ENCODE measurements at regions not wholly inside any gene's neighbourhood (a gene's known extent, or its start where the extent isn't known, plus 50 kb on each side); places are given as distances from the start of the nearest gene placed in this dataset.

- Histone ChIP-seq H3K27me3 (ENCODE audit: insufficient read depth, low read length) (no peaks in the 10 kb centered on the region), H3K36me3 (ENCODE audit: insufficient read depth, low read length) (no peaks in the 10 kb centered on the region), H2AFZ (ENCODE audit: low read length, unreplicated experiment) (no peak overlapping the region), H3K27ac (ENCODE audit: low read depth, low read length) (peak overlapping the region; percentile 85), H3K4me3 (ENCODE audit: low read depth, low read length) (no peak overlapping the region), H3K4me1 (ENCODE audit: control insufficient read depth, insufficient read depth, low read length, unreplicated experiment) (peaks cover 56% of the 10 kb centered on the region), H3K79me2 (ENCODE audit: control insufficient read depth, insufficient read depth, low read length, unreplicated experiment) (no peaks in the 10 kb centered on the region)
These were observed 637.8 kb upstream of the KLF12 start for GRCh38 chr13:74771964-74772363.

DNA sequence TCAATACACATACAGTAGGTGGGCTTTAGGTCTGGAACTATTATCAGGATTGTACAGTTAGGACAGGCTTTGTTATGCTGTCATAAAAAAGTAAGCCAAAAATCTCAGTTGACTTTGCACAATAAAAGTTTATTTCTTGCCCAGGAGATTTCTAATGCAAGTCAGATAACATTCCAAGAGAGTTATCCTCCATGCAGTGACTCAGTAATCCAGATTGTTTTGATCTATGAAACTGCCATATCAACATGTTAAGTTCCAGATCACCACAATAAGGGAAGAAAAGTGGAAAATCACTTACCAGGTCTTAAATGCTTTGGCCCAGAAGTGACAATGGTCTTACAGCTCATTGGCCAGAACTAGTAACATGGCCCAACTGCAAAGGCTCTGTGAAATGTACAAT lies 636.2 kb upstream of the KLF12 start:
- Histone ChIP-seq H2AFZ (ENCODE audit: low read length, unreplicated experiment) (peak overlapping the region; percentile 21), H3K4me3 (ENCODE audit: low read depth, low read length) (no peak overlapping the region), H3K27ac (ENCODE audit: low read depth, low read length) (peak overlapping the region; percentile 85), H3K27me3 (ENCODE audit: insufficient read depth, low read length) (no peaks in the 10 kb centered on the region), H3K36me3 (ENCODE audit: insufficient read depth, low read length) (no peaks in the 10 kb centered on the region), H3K79me2 (ENCODE audit: control insufficient read depth, insufficient read depth, low read length, unreplicated experiment) (no peaks in the 10 kb centered on the region), H3K4me1 (ENCODE audit: control insufficient read depth, insufficient read depth, low read length, unreplicated experiment) (peaks cover 56% of the 10 kb centered on the region)

GRCh38 chr13:74769333-74769732 lies 635.1 kb upstream of the KLF12 start:
- Histone ChIP-seq H3K27ac (ENCODE audit: low read depth, low read length) (peak overlapping the region; percentile 85), H3K27me3 (ENCODE audit: insufficient read depth, low read length) (no peaks in the 10 kb centered on the region), H3K36me3 (ENCODE audit: insufficient read depth, low read length) (no peaks in the 10 kb centered on the region), H3K4me3 (ENCODE audit: low read depth, low read length) (no peak overlapping the region), H3K79me2 (ENCODE audit: control insufficient read depth, insufficient read depth, low read length, unreplicated experiment) (no peaks in the 10 kb centered on the region), H2AFZ (ENCODE audit: low read length, unreplicated experiment) (no peak overlapping the region), H3K4me1 (ENCODE audit: control insufficient read depth, insufficient read depth, low read length, unreplicated experiment) (peaks cover 51% of the 10 kb centered on the region)

DNA sequence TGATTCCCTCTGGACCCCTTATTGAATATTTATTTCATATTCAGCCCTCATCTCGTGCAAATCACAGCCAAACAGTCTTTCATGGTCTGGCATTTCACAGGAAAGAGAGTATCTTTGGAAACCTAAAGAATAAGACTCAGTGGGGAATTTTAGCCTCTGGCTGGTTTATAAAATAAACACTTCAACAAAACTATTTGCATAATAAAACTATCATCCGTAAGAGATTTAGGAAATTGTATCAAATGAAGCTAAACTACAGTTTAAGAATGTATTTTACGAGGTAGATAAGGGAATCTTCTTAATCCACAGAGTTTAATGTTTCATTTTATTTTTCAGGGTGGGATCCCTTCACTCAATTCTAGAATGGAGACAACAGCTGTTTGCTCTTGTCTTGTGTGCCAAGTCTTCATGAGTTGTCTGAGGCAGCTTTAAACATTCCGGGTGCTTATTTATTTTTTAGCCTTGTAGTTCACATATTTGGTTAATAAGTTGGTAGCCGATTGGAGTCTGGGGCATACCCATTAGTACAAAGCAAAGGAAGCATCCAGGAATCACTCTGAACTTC lies 634.4 kb upstream of the KLF12 start:
- Histone ChIP-seq H3K4me1 (ENCODE audit: control insufficient read depth, insufficient read depth, low read length, unreplicated experiment) (peaks cover 45% of the 10 kb centered on the region), H2AFZ (ENCODE audit: low read length, unreplicated experiment) (no peak overlapping the region), H3K36me3 (ENCODE audit: insufficient read depth, low read length) (no peaks in the 10 kb centered on the region), H3K27ac (ENCODE audit: low read depth, low read length) (no peak overlapping the region), H3K79me2 (ENCODE audit: control insufficient read depth, insufficient read depth, low read length, unreplicated experiment) (no peaks in the 10 kb centered on the region), H3K4me3 (ENCODE audit: low read depth, low read length) (no peak overlapping the region), H3K27me3 (ENCODE audit: insufficient read depth, low read length) (no peaks in the 10 kb centered on the region)

- H3K4me1 ChIP-seq (ENCODE audit: control insufficient read depth, insufficient read depth, low read length, unreplicated experiment) = peaks cover 30% of the 10 kb centered on the region
- H3K27me3 ChIP-seq (ENCODE audit: insufficient read depth, low read length) = no peaks in the 10 kb centered on the region
These were observed 632.8 kb upstream of the KLF12 start for GRCh38 chr13:74767050-74767449.

GRCh38 chr13:74765955-74766354 lies 631.8 kb upstream of the KLF12 start:
- no peaks in the 10 kb centered on the region for H3K36me3 ChIP-seq (ENCODE audit: insufficient read depth, low read length)
- peaks cover 22% of the 10 kb centered on the region for H3K4me1 ChIP-seq (ENCODE audit: control insufficient read depth, insufficient read depth, low read length, unreplicated experiment)
- no peaks in the 10 kb centered on the region for H3K27me3 ChIP-seq (ENCODE audit: insufficient read depth, low read length)
- no peak overlapping the region for H2AFZ ChIP-seq (ENCODE audit: low read length, unreplicated experiment)
- H3K4me3 ChIP-seq (ENCODE audit: low read depth, low read length) = no peak overlapping the region
- no peak overlapping the region for H3K27ac ChIP-seq (ENCODE audit: low read depth, low read length)
- no peaks in the 10 kb centered on the region for H3K79me2 ChIP-seq (ENCODE audit: control insufficient read depth, insufficient read depth, low read length, unreplicated experiment)

More at GRCh38 chr13:74767050-74767449, 632.8 kb upstream of the KLF12 start:
- Histone ChIP-seq H3K4me3 (ENCODE audit: low read depth, low read length) (no peak overlapping the region), H3K79me2 (ENCODE audit: control insufficient read depth, insufficient read depth, low read length, unreplicated experiment) (no peaks in the 10 kb centered on the region), H2AFZ (ENCODE audit: low read length, unreplicated experiment) (no peak overlapping the region), H3K27ac (ENCODE audit: low read depth, low read length) (no peak overlapping the region), H3K36me3 (ENCODE audit: insufficient read depth, low read length) (no peaks in the 10 kb centered on the region)

- no peak overlapping the region for H3K27ac ChIP-seq (ENCODE audit: low read depth, low read length)
- no peak overlapping the region for H2AFZ ChIP-seq (ENCODE audit: low read length, unreplicated experiment)
- H3K27me3 ChIP-seq (ENCODE audit: insufficient read depth, low read length) = no peaks in the 10 kb centered on the region
- no peaks in the 10 kb centered on the region for H3K36me3 ChIP-seq (ENCODE audit: insufficient read depth, low read length)
- H3K4me1 ChIP-seq (ENCODE audit: control insufficient read depth, insufficient read depth, low read length, unreplicated experiment) = no peaks in the 10 kb centered on the region
- H3K79me2 ChIP-seq (ENCODE audit: control insufficient read depth, insufficient read depth, low read length, unreplicated experiment) = no peaks in the 10 kb centered on the region
- H3K4me3 ChIP-seq (ENCODE audit: low read depth, low read length) = no peak overlapping the region
These were observed 627.9 kb upstream of the KLF12 start for GRCh38 chr13:74761801-74762757.

DNA sequence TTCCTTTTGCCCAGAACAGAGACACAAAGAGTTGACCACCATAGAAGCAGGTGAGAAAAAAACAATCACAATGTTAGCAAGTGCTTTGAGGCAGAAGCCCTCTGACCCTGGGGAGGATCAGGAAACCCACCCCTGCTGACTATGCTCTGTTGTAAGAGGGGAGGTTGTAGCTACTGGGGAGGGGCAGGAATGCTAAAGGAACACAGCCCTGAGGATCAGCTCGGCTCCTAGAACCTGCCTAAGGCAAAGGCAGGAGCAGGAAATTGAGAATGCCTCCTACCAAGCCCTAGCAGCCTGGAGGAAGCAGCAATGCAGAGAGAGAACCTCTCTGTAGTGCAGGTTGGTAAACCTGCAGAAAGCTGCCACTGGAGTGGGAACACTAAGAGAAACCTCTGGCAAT lies 624.0 kb upstream of the KLF12 start:
- Histone ChIP-seq H3K27ac (ENCODE audit: low read depth, low read length) (no peak overlapping the region), H3K4me3 (ENCODE audit: low read depth, low read length) (no peak overlapping the region), H3K36me3 (ENCODE audit: insufficient read depth, low read length) (no peaks in the 10 kb centered on the region), H3K4me1 (ENCODE audit: control insufficient read depth, insufficient read depth, low read length, unreplicated experiment) (no peaks in the 10 kb centered on the region), H3K79me2 (ENCODE audit: control insufficient read depth, insufficient read depth, low read length, unreplicated experiment) (no peaks in the 10 kb centered on the region), H2AFZ (ENCODE audit: low read length, unreplicated experiment) (no peak overlapping the region), H3K27me3 (ENCODE audit: insufficient read depth, low read length) (no peaks in the 10 kb centered on the region)

GRCh38 chr13:74755065-74755464 lies 620.9 kb upstream of the KLF12 start:
- no peak overlapping the region for H2AFZ ChIP-seq (ENCODE audit: low read length, unreplicated experiment)
- H3K4me1 ChIP-seq (ENCODE audit: control insufficient read depth, insufficient read depth, low read length, unreplicated experiment) = no peaks in the 10 kb centered on the region

GRCh38 chr13:74751739-74752138 lies 617.5 kb upstream of the KLF12 start:
- no peaks in the 10 kb centered on the region for H3K4me1 ChIP-seq (ENCODE audit: control insufficient read depth, insufficient read depth, low read length, unreplicated experiment)

More at GRCh38 chr13:74755065-74755464, 620.9 kb upstream of the KLF12 start:
- Histone ChIP-seq H3K79me2 (ENCODE audit: control insufficient read depth, insufficient read depth, low read length, unreplicated experiment) (no peaks in the 10 kb centered on the region), H3K27ac (ENCODE audit: low read depth, low read length) (no peak overlapping the region), H3K36me3 (ENCODE audit: insufficient read depth, low read length) (no peaks in the 10 kb centered on the region), H3K4me3 (ENCODE audit: low read depth, low read length) (no peak overlapping the region), H3K27me3 (ENCODE audit: insufficient read depth, low read length) (no peaks in the 10 kb centered on the region)

More at GRCh38 chr13:74751739-74752138, 617.5 kb upstream of the KLF12 start:
- Histone ChIP-seq H3K27me3 (ENCODE audit: insufficient read depth, low read length) (no peaks in the 10 kb centered on the region), H2AFZ (ENCODE audit: low read length, unreplicated experiment) (no peak overlapping the region), H3K36me3 (ENCODE audit: insufficient read depth, low read length) (no peaks in the 10 kb centered on the region), H3K4me3 (ENCODE audit: low read depth, low read length) (no peak overlapping the region), H3K27ac (ENCODE audit: low read depth, low read length) (no peak overlapping the region), H3K79me2 (ENCODE audit: control insufficient read depth, insufficient read depth, low read length, unreplicated experiment) (no peaks in the 10 kb centered on the region)

Measured in ACC112 (cell line).